OCI-LY7 (cell line): ENCODE measurements at regions not wholly inside any gene's neighbourhood (a gene's known extent, or its start where the extent isn't known, plus 50 kb on each side); places are given as distances from the start of the nearest gene placed in this dataset.

Experiments
- BruUV-seq: library from RNA; stranded (reverse); fragments of 400-500 nt; replicated peaks from 2 replicates; lab custom pipeline; 2021; lab: Mats Ljungman, UMichigan
- CTCF ChIA-PET: fragments of 300-600 bp; sonication (Branson Sonifier 250); formaldehyde crosslinking; loops from one replicate; lab custom pipeline; 2022; ENCODE audit warnings: antibody characterized with exemption; ENCODE audit not compliant: unreplicated experiment; lab: Charles Lee
- POLR2A ChIA-PET: fragments of 300-600 bp; sonication (Branson Sonifier 250); formaldehyde crosslinking; loops from one replicate; lab custom pipeline; 2022; ENCODE audit warnings: antibody characterized with exemption; lab: Charles Lee
- DNase-seq: peaks from one replicate; pipeline ENCODE4 v3.0.0-alpha.2; 2015; ENCODE audit warnings: low spot score
- H2AFZ ChIP-seq: fragments of 200-600 bp; sonication (generic), shearing (Covaris generic); 2 replicates; pipeline ENCODE4 v1.6.1; 2014; ENCODE audit warnings: mild to moderate bottlenecking, antibody characterized with exemption, low read length, moderate library complexity
- H3K27ac ChIP-seq: fragments of 200-600 bp; sonication (generic); 2 replicates; pipeline ENCODE4 v1.5.1; 2014; ENCODE audit warnings: mixed run types, low read depth, mild to moderate bottlenecking, moderate library complexity, low read length, inconsistent platforms; ENCODE audit not compliant: poor library complexity, severe bottlenecking
- H3K36me3 ChIP-seq: fragments of 200-600 bp; sonication (generic); 2 replicates; pipeline ENCODE4 v1.6.1; 2014; ENCODE audit warnings: mild to moderate bottlenecking, antibody characterized with exemption, low read length, moderate library complexity, mixed read lengths; ENCODE audit not compliant: insufficient read depth
- H3K4me1 ChIP-seq: fragments of 200-600 bp; sonication (generic); 2 replicates; pipeline ENCODE4 v1.5.1; 2014; ENCODE audit warnings: mild to moderate bottlenecking, low read length; ENCODE audit not compliant: insufficient read depth, poor library complexity, severe bottlenecking
- H3K4me2 ChIP-seq: fragments of 200-600 bp; sonication (generic); 2 replicates; pipeline ENCODE4 v1.6.1; 2014; ENCODE audit warnings: mild to moderate bottlenecking, low read length
- H3K4me3 ChIP-seq: fragments of 200-600 bp; sonication (generic); 2 replicates; pipeline ENCODE4 v1.5.1; 2014; ENCODE audit warnings: mild to moderate bottlenecking, low read depth, low read length; ENCODE audit not compliant: poor library complexity, severe bottlenecking
- H3K79me2 ChIP-seq: fragments of 200-600 bp; sonication (generic); 2 replicates; pipeline ENCODE4 v1.6.1; 2016; ENCODE audit warnings: low read depth, mild to moderate bottlenecking, low read length, moderate library complexity, mixed read lengths; ENCODE audit not compliant: insufficient read depth
- H3K9me2 ChIP-seq: fragments of 200-600 bp; sonication (generic); 2 replicates; pipeline ENCODE4 v1.6.1; 2016; ENCODE audit warnings: mild to moderate bottlenecking, low read length, mixed read lengths; ENCODE audit not compliant: insufficient read depth
- H3K9me3 ChIP-seq: fragments of 200-600 bp; sonication (generic); 2 replicates; pipeline ENCODE4 v1.6.1; 2014; ENCODE audit warnings: mild to moderate bottlenecking, mixed run types, low read length, mixed read lengths
- H4K20me1 ChIP-seq: fragments of 200-600 bp; sonication (generic); 2 replicates; pipeline ENCODE4 v1.6.1; 2014; ENCODE audit warnings: mild to moderate bottlenecking, antibody characterized with exemption, low read length, moderate library complexity, mixed read lengths; ENCODE audit not compliant: insufficient read depth
- EZH2phosphoT487 ChIP-seq: fragments of 200-600 bp; sonication (generic); IDR thresholded peaks from 2 replicates; pipeline ENCODE4 v1.6.1; 2018; ENCODE audit warnings: low read depth, borderline replicate concordance, mild to moderate bottlenecking, mixed run types, antibody characterized with exemption, low read length, moderate library complexity, mixed read lengths
- intact Hi-C: fragments of 100-400 bp; cut with micrococcal nuclease; formaldehyde crosslinking; loops from one replicate; pipeline ENCODE4 v1.10.0; 2022; ENCODE audit not compliant: unreplicated experiment
- TF ChIP-seq, protein P1 (sequence below): fragments of 200-600 bp; sonication (generic); conservative IDR thresholded peaks from 2 replicates; pipeline ENCODE4 v1.5.1; 2014; ENCODE audit warnings: mild to moderate bottlenecking, antibody characterized with exemption, low read length, moderate library complexity, mixed read lengths

DNA sequence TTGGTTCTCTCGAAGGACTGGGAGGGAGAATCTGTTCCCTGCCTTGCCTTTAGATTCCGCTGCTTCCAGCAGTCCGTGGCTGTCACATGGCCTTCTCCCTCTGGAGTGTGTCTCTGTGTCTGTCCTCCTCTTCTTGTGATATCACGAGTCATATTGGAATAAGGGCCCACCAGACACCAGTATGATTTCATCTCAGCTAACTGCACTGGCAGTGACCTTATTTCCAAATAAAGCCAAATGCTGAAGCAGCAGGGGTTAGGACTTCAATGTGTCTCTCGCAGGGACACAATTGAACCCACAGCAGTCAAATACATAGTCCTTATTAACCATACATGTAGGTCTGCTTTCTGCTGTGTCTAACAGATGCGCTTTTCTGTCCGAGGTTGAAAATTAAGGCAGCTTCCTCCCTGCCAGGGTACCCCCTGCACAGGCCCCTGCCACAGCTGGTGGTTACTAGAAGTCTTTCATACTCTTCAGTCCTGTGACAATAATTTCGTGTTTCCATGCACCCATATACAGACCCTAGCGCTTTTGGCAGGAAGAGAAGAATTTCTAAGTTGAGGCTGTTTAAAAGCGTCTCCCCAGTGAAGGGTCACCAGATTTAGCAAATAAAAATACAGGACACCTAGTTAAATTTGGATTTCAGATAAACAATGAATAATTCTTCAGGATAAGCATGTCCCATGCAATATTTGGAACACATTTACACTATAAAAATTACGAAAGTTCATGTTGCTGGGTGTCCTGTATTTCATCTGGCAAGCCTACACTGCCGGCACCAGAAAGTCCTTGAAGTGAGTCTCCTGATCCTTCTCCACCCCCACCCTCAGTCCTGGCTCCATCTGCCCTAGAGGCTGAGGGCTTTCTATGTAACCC, 182.1 kb downstream of the ETS2 start:
- no peaks in the 10 kb centered on the region for H3K9me3 ChIP-seq
- H3K9me2 ChIP-seq = no peaks in the 10 kb centered on the region
- ChIA-PET POLR2A (interaction anchor here (0.6 kb wide), 1 partner anchor 28 kb away, joined by 5 read pairs; no protein-coding TSS in a partner anchor), CTCF (no interaction called here)
- intact Hi-C loops = no loop called here
- no peak for DNase-seq
- no peak overlapping the region for H3K4me3 ChIP-seq
- H3K4me2 ChIP-seq = no peak overlapping the region
- TF ChIP-seq, protein P1, sequence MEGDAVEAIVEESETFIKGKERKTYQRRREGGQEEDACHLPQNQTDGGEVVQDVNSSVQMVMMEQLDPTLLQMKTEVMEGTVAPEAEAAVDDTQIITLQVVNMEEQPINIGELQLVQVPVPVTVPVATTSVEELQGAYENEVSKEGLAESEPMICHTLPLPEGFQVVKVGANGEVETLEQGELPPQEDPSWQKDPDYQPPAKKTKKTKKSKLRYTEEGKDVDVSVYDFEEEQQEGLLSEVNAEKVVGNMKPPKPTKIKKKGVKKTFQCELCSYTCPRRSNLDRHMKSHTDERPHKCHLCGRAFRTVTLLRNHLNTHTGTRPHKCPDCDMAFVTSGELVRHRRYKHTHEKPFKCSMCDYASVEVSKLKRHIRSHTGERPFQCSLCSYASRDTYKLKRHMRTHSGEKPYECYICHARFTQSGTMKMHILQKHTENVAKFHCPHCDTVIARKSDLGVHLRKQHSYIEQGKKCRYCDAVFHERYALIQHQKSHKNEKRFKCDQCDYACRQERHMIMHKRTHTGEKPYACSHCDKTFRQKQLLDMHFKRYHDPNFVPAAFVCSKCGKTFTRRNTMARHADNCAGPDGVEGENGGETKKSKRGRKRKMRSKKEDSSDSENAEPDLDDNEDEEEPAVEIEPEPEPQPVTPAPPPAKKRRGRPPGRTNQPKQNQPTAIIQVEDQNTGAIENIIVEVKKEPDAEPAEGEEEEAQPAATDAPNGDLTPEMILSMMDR = no peak
- TF ChIP-seq EZH2phosphoT487 = no peak
- H2AFZ ChIP-seq = no peak overlapping the region
- H4K20me1 ChIP-seq = no peaks in the 10 kb centered on the region
- H3K4me1 ChIP-seq = no peaks in the 10 kb centered on the region
- BruUV-seq = no TSS peak
- no peaks in the 10 kb centered on the region for H3K79me2 ChIP-seq
- H3K36me3 ChIP-seq = no peaks in the 10 kb centered on the region
- H3K27ac ChIP-seq = no peak overlapping the region

- no peaks in the 10 kb centered on the region for H3K4me1 ChIP-seq
- H4K20me1 ChIP-seq = no peaks in the 10 kb centered on the region
- H2AFZ ChIP-seq = no peak overlapping the region
- DNase-seq = no peak
- TF ChIP-seq, protein P1 = no peak
- no peak for TF ChIP-seq EZH2phosphoT487
- H3K4me3 ChIP-seq = no peak overlapping the region
- H3K9me2 ChIP-seq = no peaks in the 10 kb centered on the region
- H3K9me3 ChIP-seq = no peaks in the 10 kb centered on the region
- intact Hi-C loops = no loop called here
- ChIA-PET POLR2A (no interaction called here), CTCF (no interaction called here)
- no peak overlapping the region for H3K27ac ChIP-seq
- no peaks in the 10 kb centered on the region for H3K79me2 ChIP-seq
- BruUV-seq = no TSS peak
- no peaks in the 10 kb centered on the region for H3K36me3 ChIP-seq
- no peak overlapping the region for H3K4me2 ChIP-seq
These were observed 181.3 kb downstream of the ETS2 start for GRCh38 chr21:38986806-38987632.
